HepG2 (cell line): ENCODE measurements at regions not wholly inside any gene's neighbourhood (a gene's known extent, or its start where the extent isn't known, plus 50 kb on each side); places are given as distances from the start of the nearest gene placed in this dataset.

Experiments
- MED8 ChIP-seq: sonication (generic); formaldehyde crosslinking; IDR thresholded peaks from 2 replicates; pipeline ENCODE4 v1.8.1; 2023; ENCODE audit warnings: mild to moderate bottlenecking, missing genetic modification reagents; ENCODE audit not compliant: insufficient replicate concordance
- SKIL ChIP-seq: sonication (generic); formaldehyde crosslinking; IDR thresholded peaks from 2 replicates; pipeline ENCODE4 v1.8.0; 2022; ENCODE audit warnings: missing genetic modification reagents, mild to moderate bottlenecking, moderate library complexity, borderline replicate concordance
- TEAD3 ChIP-seq: optimal IDR thresholded peaks from 2 replicates; pipeline ENCODE3; 2016; ENCODE audit warnings: borderline replicate concordance
- TFAP4 ChIP-seq: sonication (generic); IDR thresholded peaks from 2 replicates; pipeline ENCODE4 v1.6.1; 2016; ENCODE audit warnings: low read depth, borderline replicate concordance
- TRIM22 ChIP-seq: fragments of 450-650 bp; IDR thresholded peaks from 2 replicates; pipeline ENCODE4 v1.6.1; 2017
- ZBTB40 ChIP-seq, 2 experiments: fragments of 450-650 bp in 1 of 2; sonication (generic) in 1 of 2; formaldehyde crosslinking in 1 of 2; IDR thresholded peaks; 2 replicates each; pipeline versions ENCODE4 v1.6.1 to v1.8.0; 2016 to 2022; ENCODE audit warnings: antibody characterized with exemption in 1 of 2, mild to moderate bottlenecking in 1 of 2, missing genetic modification reagents in 1 of 2
- ZBTB8A ChIP-seq: sonication (generic); formaldehyde crosslinking; IDR thresholded peaks from 2 replicates; pipeline ENCODE4 v1.4.0; 2020; ENCODE audit warnings: mild to moderate bottlenecking, low read depth, missing genetic modification reagents, borderline replicate concordance
- ZNF12 ChIP-seq: sonication (generic); formaldehyde crosslinking; IDR thresholded peaks from 2 replicates; pipeline ENCODE4 v1.5.0; 2020; ENCODE audit warnings: missing genetic modification reagents
- ZNF383 ChIP-seq: sonication (generic); formaldehyde crosslinking; IDR thresholded peaks from 2 replicates; pipeline ENCODE4 v1.4.0; 2020; ENCODE audit warnings: missing genetic modification reagents, mild to moderate bottlenecking, borderline replicate concordance
- ZNF496 ChIP-seq: sonication (generic); formaldehyde crosslinking; IDR thresholded peaks from 2 replicates; pipeline ENCODE4 v1.8.1; 2023; ENCODE audit warnings: mild to moderate bottlenecking, moderate library complexity, missing genetic modification reagents; ENCODE audit not compliant: insufficient replicate concordance
- ZNF576 ChIP-seq: sonication (generic); formaldehyde crosslinking; IDR thresholded peaks from 2 replicates; pipeline ENCODE4 v1.4.0; 2020; ENCODE audit warnings: mild to moderate bottlenecking, missing genetic modification reagents
- ZNF7 ChIP-seq: IDR thresholded peaks from 2 replicates; pipeline ENCODE4 v1.6.1; 2016; ENCODE audit warnings: missing biosample characterization, missing genetic modification reagents
- ZNF775 ChIP-seq: sonication (generic); formaldehyde crosslinking; IDR thresholded peaks from 2 replicates; pipeline ENCODE4 v1.4.0; 2020; ENCODE audit warnings: missing genetic modification reagents, mild to moderate bottlenecking, moderate library complexity, borderline replicate concordance
- ZNF782 ChIP-seq: sonication (generic); formaldehyde crosslinking; IDR thresholded peaks from 2 replicates; pipeline ENCODE4 v1.4.0; 2020; ENCODE audit warnings: missing genetic modification reagents, mild to moderate bottlenecking, borderline replicate concordance
- ZSCAN9 ChIP-seq: IDR thresholded peaks from 2 replicates; pipeline ENCODE4 v1.6.1; 2016; ENCODE audit warnings: borderline replicate concordance

GRCh38 chr16:87241137-87241771 lies 75.9 kb downstream of the C16orf95 start (continued):
- no peak for TF ChIP-seq ZBTB40 (IDR thresholded peaks at IDR 0.05)
- TF ChIP-seq ZBTB40 (CRISPR knock-in tag; IDR thresholded peaks at IDR 0.05), result no peak; the same call in 1 of the 2 replicates
- 0 out of 2 replicates have a peak, but pooled peaks have one; percentile 41 for TF ChIP-seq ZSCAN9 (CRISPR knock-in tag)
- TF ChIP-seq SKIL (CRISPR knock-in tag), result no peak
- TF ChIP-seq TFAP4, result peak; percentile 50; the same call in 1 of the 2 replicates
- no peak for TF ChIP-seq ZNF576 (CRISPR knock-in tag)
- no peak for TF ChIP-seq MED8 (CRISPR knock-in tag)
- no peak for TF ChIP-seq ZNF775 (CRISPR knock-in tag)
- no peak for TF ChIP-seq TRIM22
- no peak for TF ChIP-seq ZBTB8A (CRISPR knock-in tag)
- TF ChIP-seq ZNF496 (CRISPR knock-in tag), result no peak
- 0 out of 2 replicates have a peak, but pooled peaks have one; percentile 11 for TF ChIP-seq ZNF12 (CRISPR knock-in tag)
- no peak for TF ChIP-seq ZNF7 (CRISPR knock-in tag)
- TF ChIP-seq ZNF782, result no peak
- peak; percentile 83 for TF ChIP-seq TEAD3 (CRISPR knock-in tag)
- TF ChIP-seq ZNF383 (CRISPR knock-in tag), result no peak
